ENCODE measurements at regions not wholly inside any gene's neighbourhood (a gene's known extent, or its start where the extent isn't known, plus 50 kb on each side); places are given as distances from the start of the nearest gene placed in this dataset.
A peak's percentile ranks its signal among the peaks of the same experiment; 100 is the strongest.

GRCh38 chr3:55297706-55298105 is 189.4 kb downstream of the WNT5A start:
- H3K9me3 ChIP-seq = no peaks in the 10 kb centered on the region
- peaks cover 2% of the 10 kb centered on the region; the same call in 1 of the 2 replicates for H3K27me3 ChIP-seq (ENCODE audit: low read depth)
- DNase-seq (ENCODE audit: low spot score in 2 of 2) = no peak
- in situ Hi-C loops (cut with MboI; ENCODE audit: low sequenced_read_pairs) = no loop called here
- no peaks in the 10 kb centered on the region for H3K36me3 ChIP-seq (replicated peaks)
- H3K4me3 ChIP-seq = no peak overlapping the region
- no peaks in the 10 kb centered on the region for H3K4me1 ChIP-seq

GRCh38 chr3:55297245-55297644 is 189.9 kb downstream of the WNT5A start:
- in situ Hi-C loops (cut with MboI; ENCODE audit: low sequenced_read_pairs) = no loop called here
- DNase-seq (ENCODE audit: low spot score in 2 of 2) = no peak

GRCh38 chr3:55296791-55297190 is 190.3 kb downstream of the WNT5A start:
- H3K4me1 ChIP-seq = no peaks in the 10 kb centered on the region
- H3K9me3 ChIP-seq = no peaks in the 10 kb centered on the region
- H3K27me3 ChIP-seq (ENCODE audit: low read depth) = peaks cover 2% of the 10 kb centered on the region; the same call in 1 of the 2 replicates
- in situ Hi-C loops (cut with MboI; ENCODE audit: low sequenced_read_pairs) = no loop called here
- no peaks in the 10 kb centered on the region for H3K36me3 ChIP-seq (replicated peaks)
- H3K4me3 ChIP-seq = no peak overlapping the region
- no peak for DNase-seq (ENCODE audit: low spot score in 2 of 2)

More at GRCh38 chr3:55297245-55297644, 189.9 kb downstream of the WNT5A start:
- Histone ChIP-seq H3K9me3 (no peaks in the 10 kb centered on the region), H3K4me3 (no peak overlapping the region), H3K27me3 (ENCODE audit: low read depth) (peaks cover 2% of the 10 kb centered on the region; the same call in 1 of the 2 replicates), H3K36me3 (replicated peaks) (no peaks in the 10 kb centered on the region), H3K4me1 (no peaks in the 10 kb centered on the region)

DNA sequence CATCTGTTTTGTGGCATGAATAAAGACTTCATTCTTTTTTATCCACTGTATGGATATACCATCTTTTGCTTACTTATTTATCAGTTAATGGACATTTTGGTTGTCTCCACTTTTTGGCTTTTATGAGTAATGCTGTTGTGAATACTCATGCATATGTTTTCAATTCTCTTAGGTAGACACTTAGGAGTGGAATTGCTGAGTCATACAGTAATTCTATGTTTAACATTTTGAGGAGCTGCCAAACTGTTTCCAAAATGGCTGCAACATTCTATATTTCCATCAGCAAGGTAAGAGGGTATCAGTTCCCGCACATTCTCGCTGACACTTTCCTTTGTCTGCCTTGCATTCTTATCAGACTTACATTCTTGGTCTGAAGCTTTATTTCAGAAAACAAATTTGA is 191.1 kb downstream of the WNT5A start:
- no peaks in the 10 kb centered on the region for H3K4me1 ChIP-seq
- H3K9me3 ChIP-seq = no peaks in the 10 kb centered on the region
- no peak overlapping the region for H3K4me3 ChIP-seq
- in situ Hi-C loops (cut with MboI; ENCODE audit: low sequenced_read_pairs) = no loop called here
- H3K36me3 ChIP-seq (replicated peaks) = no peaks in the 10 kb centered on the region
- DNase-seq (ENCODE audit: low spot score in 2 of 2) = no peak
- peaks cover 2% of the 10 kb centered on the region; the same call in 1 of the 2 replicates for H3K27me3 ChIP-seq (ENCODE audit: low read depth)

DNA sequence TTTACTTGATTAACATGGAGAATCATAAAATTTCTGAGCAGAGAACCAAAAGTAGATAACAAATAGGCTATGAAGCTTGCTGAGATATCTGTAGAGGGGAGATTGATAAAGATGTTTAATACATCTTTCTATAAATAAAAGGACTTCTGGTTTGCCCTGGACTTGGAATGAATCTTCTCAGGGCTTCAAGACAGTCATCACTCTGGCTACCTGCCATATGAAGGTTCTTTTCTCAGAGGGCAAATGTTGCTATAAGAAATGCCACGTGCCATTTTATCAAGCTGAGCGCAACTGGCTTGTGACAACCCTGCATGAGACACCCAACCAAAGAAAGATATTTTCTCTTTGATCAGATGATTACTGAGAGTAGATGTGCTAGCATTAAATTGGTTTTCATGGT is 192.5 kb downstream of the WNT5A start:
- no peak for DNase-seq (ENCODE audit: low spot score in 2 of 2)
- H3K4me1 ChIP-seq = no peaks in the 10 kb centered on the region
- H3K9me3 ChIP-seq = no peaks in the 10 kb centered on the region
- no peak overlapping the region for H3K4me3 ChIP-seq
- in situ Hi-C loops (cut with MboI; ENCODE audit: low sequenced_read_pairs) = no loop called here
- no peaks in the 10 kb centered on the region for H3K36me3 ChIP-seq (replicated peaks)
- no peaks in the 10 kb centered on the region for H3K27me3 ChIP-seq (ENCODE audit: low read depth)

GRCh38 chr3:55292360-55292759 is 194.7 kb downstream of the WNT5A start:
- in situ Hi-C loops (cut with MboI; ENCODE audit: low sequenced_read_pairs) = no loop called here

DNA sequence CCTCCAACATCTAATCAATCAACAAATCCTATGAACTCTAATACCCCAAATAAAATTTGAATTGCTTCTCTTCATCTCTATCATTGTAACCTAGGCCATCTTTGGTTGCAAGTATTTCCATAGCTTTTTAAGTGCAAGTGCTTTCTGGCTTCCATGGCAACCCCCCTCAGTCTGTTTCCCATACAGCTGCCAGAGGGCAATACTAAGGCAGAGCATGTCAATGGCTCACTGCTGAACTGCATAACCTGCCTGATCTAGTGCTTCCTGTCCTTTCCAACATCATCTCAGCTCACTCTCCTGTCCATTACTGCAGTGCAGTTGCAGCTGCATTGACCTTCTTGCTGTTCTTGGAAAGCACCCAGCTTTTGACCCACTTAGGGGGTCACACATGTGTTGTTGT is 198.4 kb downstream of the WNT5A start:
- Histone ChIP-seq H3K9me3 (no peaks in the 10 kb centered on the region), H3K4me3 (no peak overlapping the region), H3K4me1 (no peaks in the 10 kb centered on the region), H3K27me3 (ENCODE audit: low read depth) (no peaks in the 10 kb centered on the region), H3K36me3 (replicated peaks) (no peaks in the 10 kb centered on the region)
- in situ Hi-C loops (cut with MboI; ENCODE audit: low sequenced_read_pairs) = no loop called here
- DNase-seq (ENCODE audit: low spot score in 2 of 2) = no peak

More at GRCh38 chr3:55292360-55292759, 194.7 kb downstream of the WNT5A start:
- Histone ChIP-seq H3K36me3 (replicated peaks) (no peaks in the 10 kb centered on the region), H3K27me3 (ENCODE audit: low read depth) (no peaks in the 10 kb centered on the region), H3K4me3 (no peak overlapping the region), H3K9me3 (no peaks in the 10 kb centered on the region), H3K4me1 (no peaks in the 10 kb centered on the region)
- DNase-seq (ENCODE audit: low spot score in 2 of 2) = no peak

DNA sequence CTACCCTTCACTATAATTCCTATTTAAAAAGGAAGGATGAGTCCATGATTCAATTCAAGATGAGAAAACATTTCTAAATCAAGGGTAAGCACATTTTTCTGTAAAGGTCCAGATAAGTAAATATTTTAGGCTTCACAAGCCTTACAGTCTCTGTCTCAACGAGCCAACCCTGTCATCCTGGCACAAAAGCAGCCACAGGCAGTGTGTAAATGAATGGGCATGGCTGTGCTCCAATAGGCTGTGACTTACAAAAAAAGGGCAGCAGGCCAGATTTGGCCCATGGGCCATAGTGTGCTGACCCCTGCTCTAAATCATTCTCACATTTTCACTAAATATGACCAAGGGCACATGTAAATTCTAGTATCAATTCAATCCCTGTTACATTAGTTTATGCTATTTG is 200.4 kb downstream of the WNT5A start:
- Histone ChIP-seq H3K27me3 (ENCODE audit: low read depth) (no peaks in the 10 kb centered on the region), H3K4me3 (no peak overlapping the region), H3K36me3 (replicated peaks) (no peaks in the 10 kb centered on the region), H3K4me1 (no peaks in the 10 kb centered on the region), H3K9me3 (no peaks in the 10 kb centered on the region)
- no peak for DNase-seq (ENCODE audit: low spot score in 2 of 2)
- in situ Hi-C loops (cut with MboI; ENCODE audit: low sequenced_read_pairs) = no loop called here

- in situ Hi-C loops (cut with MboI; ENCODE audit: low sequenced_read_pairs) = no loop called here
- no peak for DNase-seq (ENCODE audit: low spot score in 2 of 2)
- H3K4me1 ChIP-seq = no peaks in the 10 kb centered on the region
- H3K4me3 ChIP-seq = no peak overlapping the region
- no peaks in the 10 kb centered on the region for H3K9me3 ChIP-seq
- H3K36me3 ChIP-seq (replicated peaks) = no peaks in the 10 kb centered on the region
- H3K27me3 ChIP-seq (ENCODE audit: low read depth) = no peaks in the 10 kb centered on the region
These were observed 201.9 kb downstream of the WNT5A start for GRCh38 chr3:55285156-55285555.

- Histone ChIP-seq H3K9me3 (no peaks in the 10 kb centered on the region; the same call in 1 of the 2 replicates), H3K36me3 (replicated peaks) (no peaks in the 10 kb centered on the region), H3K4me3 (no peak overlapping the region), H3K4me1 (no peaks in the 10 kb centered on the region), H3K27me3 (ENCODE audit: low read depth) (no peaks in the 10 kb centered on the region; the same call in 1 of the 2 replicates)
- no peak for DNase-seq (ENCODE audit: low spot score in 2 of 2)
- in situ Hi-C loops (cut with MboI; ENCODE audit: low sequenced_read_pairs) = no loop called here
These were observed 203.6 kb downstream of the WNT5A start for GRCh38 chr3:55283441-55283925.

DNA sequence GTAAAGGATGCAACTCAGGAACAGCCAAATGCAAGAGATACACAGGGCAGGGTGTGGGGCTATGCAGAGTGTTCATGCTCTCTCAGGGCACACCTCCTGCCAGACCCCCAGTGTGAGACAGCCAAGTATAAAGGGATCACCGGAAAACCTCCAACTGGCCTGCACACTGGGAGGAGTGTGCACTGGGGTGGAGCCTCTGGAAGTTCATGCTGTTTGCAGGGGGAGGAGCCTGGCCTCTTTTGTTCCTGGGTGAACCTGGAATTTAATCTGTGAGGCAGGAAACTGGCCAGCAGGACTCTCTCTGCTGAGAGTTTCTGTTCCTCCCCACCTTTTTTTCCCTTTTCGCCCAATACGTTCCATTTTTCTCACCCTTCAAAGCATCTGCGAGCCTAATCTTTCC is 204.1 kb downstream of the WNT5A start:
- peak; percentile 9 to 61 for DNase-seq (ENCODE audit: low spot score in 2 of 2)
- in situ Hi-C loops (cut with MboI; ENCODE audit: low sequenced_read_pairs) = no loop called here
- no peaks in the 10 kb centered on the region; the same call in 1 of the 2 replicates for H3K27me3 ChIP-seq (ENCODE audit: low read depth)
- H3K4me3 ChIP-seq = no peak overlapping the region
- H3K36me3 ChIP-seq (replicated peaks) = no peaks in the 10 kb centered on the region
- no peaks in the 10 kb centered on the region for H3K4me1 ChIP-seq
- H3K9me3 ChIP-seq = no peaks in the 10 kb centered on the region; the same call in 1 of the 2 replicates

- H3K4me3 ChIP-seq = no peak overlapping the region
- in situ Hi-C loops (cut with MboI; ENCODE audit: low sequenced_read_pairs) = no loop called here
- H3K4me1 ChIP-seq = no peaks in the 10 kb centered on the region
These were observed 215.0 kb downstream of the WNT5A start for GRCh38 chr3:55272031-55272645.

DNA sequence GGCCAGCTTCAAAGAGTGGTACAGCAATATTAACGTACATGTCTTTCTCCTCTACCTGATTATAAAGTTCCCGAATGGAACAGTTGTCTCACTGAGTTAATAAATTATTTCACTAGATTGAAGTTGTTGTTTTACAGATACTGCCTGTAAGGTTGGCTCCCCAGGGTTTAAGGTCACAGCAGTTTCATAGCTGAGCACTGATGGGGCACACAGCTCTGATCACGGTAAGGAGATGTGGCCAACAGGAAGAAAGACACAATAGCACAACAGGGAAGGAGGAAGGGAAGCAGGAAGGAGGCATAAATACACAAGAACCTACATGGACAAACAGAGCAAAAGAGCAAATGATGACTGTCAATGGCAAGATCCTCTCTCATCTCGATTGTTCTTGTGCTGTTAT is 215.6 kb downstream of the WNT5A start:
- no peaks in the 10 kb centered on the region for H3K4me1 ChIP-seq
- in situ Hi-C loops (cut with MboI; ENCODE audit: low sequenced_read_pairs) = no loop called here
- H3K4me3 ChIP-seq = no peak overlapping the region
- no peaks in the 10 kb centered on the region for H3K9me3 ChIP-seq
- no peaks in the 10 kb centered on the region for H3K27me3 ChIP-seq (ENCODE audit: low read depth)
- DNase-seq (ENCODE audit: low spot score in 2 of 2) = no peak
- no peaks in the 10 kb centered on the region for H3K36me3 ChIP-seq (replicated peaks)

More at GRCh38 chr3:55272031-55272645, 215.0 kb downstream of the WNT5A start:
- no peaks in the 10 kb centered on the region for H3K9me3 ChIP-seq
- no peaks in the 10 kb centered on the region for H3K27me3 ChIP-seq (ENCODE audit: low read depth)
- no peak for DNase-seq (ENCODE audit: low spot score in 2 of 2)
- no peaks in the 10 kb centered on the region for H3K36me3 ChIP-seq (replicated peaks)

GRCh38 chr3:55270976-55271375 is 216.1 kb downstream of the WNT5A start:
- Histone ChIP-seq H3K36me3 (replicated peaks) (no peaks in the 10 kb centered on the region), H3K4me1 (no peaks in the 10 kb centered on the region), H3K4me3 (no peak overlapping the region), H3K27me3 (ENCODE audit: low read depth) (no peaks in the 10 kb centered on the region), H3K9me3 (no peaks in the 10 kb centered on the region)
- DNase-seq (ENCODE audit: low spot score in 2 of 2) = no peak
- in situ Hi-C loops (cut with MboI; ENCODE audit: low sequenced_read_pairs) = no loop called here

DNA sequence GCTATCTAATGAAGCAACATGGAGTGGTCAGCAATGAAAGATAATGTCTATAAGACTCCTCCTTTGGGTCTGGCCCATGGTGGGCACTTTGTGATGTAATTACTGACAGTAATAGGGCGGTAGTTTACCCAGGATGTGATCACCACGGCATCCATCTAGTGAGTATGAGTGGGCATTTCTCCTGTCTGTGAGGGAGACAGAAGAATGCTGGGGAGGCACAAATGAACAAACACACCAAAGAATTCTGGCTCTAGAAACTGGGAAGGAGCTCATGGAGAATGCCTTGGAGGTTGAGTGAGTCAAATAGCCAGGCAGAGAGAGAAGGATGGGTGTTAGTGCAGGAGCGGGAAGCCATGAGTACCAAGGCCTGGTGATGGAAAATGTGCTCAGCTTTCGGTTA is 217.5 kb downstream of the WNT5A start:
- in situ Hi-C loops (cut with MboI; ENCODE audit: low sequenced_read_pairs) = no loop called here
- Histone ChIP-seq H3K4me3 (no peak overlapping the region), H3K4me1 (no peaks in the 10 kb centered on the region), H3K36me3 (replicated peaks) (no peaks in the 10 kb centered on the region), H3K27me3 (ENCODE audit: low read depth) (no peaks in the 10 kb centered on the region), H3K9me3 (no peaks in the 10 kb centered on the region)
- DNase-seq (ENCODE audit: low spot score in 2 of 2) = no peak

Data from HAP-1 (cell line).